ENCODE measurements at regions not wholly inside any gene's neighbourhood (a gene's known extent, or its start where the extent isn't known, plus 50 kb on each side); places are given as distances from the start of the nearest gene placed in this dataset.
A peak's percentile ranks its signal among the peaks of the same experiment; 100 is the strongest.

DNA sequence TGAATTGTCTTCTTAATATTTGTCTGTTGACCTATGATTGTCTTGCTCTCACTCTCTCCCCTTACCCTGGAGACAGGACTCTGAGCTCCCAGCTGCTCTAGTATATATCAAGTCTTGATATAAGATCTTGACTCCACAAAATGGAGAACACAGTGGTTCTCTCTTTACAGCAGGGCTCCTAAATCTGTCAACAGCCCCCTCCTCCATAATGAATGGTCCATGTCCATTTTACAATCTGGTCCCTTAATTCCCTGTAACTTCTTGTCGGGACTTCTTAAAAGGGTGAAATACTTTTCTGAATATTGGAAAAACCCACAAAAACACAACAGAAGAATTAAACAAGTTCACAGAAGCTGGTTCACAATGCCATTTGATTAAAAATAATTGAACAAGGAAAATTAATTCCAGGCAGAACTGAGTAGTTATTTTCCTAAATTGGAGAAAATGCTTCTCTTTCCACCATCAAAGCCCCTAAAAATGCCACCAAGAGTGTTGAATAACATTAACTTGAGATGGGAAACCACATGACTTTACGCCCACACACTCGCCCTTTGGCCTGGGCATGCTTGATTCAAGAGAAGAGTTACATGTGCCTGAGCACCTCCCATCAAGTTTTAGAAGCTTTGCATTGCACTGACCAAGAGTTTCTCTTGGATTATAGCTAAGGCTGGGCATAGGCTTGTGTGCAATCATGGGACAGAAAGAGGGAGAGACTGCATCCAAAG, 109.8 kb downstream of the TOMM20 start:
- DNase-seq (ENCODE audit: low read depth), result no peak
- no peak overlapping the region for H3K4me3 ChIP-seq (ENCODE audit: low read depth, low read length)
- TF ChIP-seq, protein P1, sequence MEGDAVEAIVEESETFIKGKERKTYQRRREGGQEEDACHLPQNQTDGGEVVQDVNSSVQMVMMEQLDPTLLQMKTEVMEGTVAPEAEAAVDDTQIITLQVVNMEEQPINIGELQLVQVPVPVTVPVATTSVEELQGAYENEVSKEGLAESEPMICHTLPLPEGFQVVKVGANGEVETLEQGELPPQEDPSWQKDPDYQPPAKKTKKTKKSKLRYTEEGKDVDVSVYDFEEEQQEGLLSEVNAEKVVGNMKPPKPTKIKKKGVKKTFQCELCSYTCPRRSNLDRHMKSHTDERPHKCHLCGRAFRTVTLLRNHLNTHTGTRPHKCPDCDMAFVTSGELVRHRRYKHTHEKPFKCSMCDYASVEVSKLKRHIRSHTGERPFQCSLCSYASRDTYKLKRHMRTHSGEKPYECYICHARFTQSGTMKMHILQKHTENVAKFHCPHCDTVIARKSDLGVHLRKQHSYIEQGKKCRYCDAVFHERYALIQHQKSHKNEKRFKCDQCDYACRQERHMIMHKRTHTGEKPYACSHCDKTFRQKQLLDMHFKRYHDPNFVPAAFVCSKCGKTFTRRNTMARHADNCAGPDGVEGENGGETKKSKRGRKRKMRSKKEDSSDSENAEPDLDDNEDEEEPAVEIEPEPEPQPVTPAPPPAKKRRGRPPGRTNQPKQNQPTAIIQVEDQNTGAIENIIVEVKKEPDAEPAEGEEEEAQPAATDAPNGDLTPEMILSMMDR (IDR thresholded peaks at IDR 0.05; ENCODE audit: low read depth, low read length, missing control alignments), result no peak
- in situ Hi-C loops (cut with HindIII; ENCODE audit: low sequenced_read_pairs), result no loop called here

DNA sequence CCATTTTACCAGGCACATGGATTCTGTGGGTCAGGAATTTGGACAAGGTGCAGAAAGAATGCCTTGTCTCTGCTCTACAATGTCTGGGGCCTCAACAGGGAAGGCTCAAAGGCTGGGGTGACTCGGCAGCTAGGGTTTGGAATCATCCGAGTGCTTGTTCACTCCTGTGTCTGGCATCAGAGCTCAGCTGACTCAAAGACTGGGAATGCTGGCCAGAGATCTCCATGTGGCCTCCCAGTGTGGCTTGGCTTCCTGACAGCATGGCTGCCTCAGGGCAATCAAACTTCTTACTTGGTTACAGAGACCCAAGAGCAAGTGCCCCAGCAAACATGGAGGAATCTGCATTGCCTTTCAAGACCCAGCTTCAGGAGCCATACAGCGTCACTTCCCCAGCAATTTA, 110.5 kb downstream of the TOMM20 start:
- in situ Hi-C loops (cut with HindIII; ENCODE audit: low sequenced_read_pairs), result no loop called here
- TF ChIP-seq, protein P1 (IDR thresholded peaks at IDR 0.05; ENCODE audit: low read depth, low read length, missing control alignments), result no peak
- no peak overlapping the region for H3K4me3 ChIP-seq (ENCODE audit: low read depth, low read length)
- peak; percentile 99 for DNase-seq (ENCODE audit: low read depth)

DNA sequence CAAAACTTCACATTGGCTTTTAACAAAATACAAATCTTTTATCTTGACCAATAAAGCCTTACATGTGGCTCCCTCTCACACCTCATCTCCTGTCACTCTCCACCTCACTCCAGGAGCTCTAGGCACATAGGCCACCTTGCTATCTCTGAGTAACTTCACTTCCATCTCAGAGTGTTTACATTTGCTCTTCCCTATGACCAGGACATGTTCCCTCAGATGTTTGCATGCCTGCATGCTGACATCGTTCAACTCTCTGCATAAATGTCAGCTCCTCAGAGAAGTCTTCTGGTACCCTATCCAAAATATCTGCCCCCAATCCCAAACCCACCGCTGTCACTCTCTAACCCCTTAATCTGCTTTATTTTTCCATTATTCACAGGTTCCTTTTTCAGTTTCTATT, 110.9 kb downstream of the TOMM20 start:
- H3K4me3 ChIP-seq (ENCODE audit: low read depth, low read length), result no peak overlapping the region
- DNase-seq (ENCODE audit: low read depth), result no peak
- TF ChIP-seq, protein P1 (IDR thresholded peaks at IDR 0.05; ENCODE audit: low read depth, low read length, missing control alignments), result no peak
- in situ Hi-C loops (cut with HindIII; ENCODE audit: low sequenced_read_pairs), result no loop called here

DNA sequence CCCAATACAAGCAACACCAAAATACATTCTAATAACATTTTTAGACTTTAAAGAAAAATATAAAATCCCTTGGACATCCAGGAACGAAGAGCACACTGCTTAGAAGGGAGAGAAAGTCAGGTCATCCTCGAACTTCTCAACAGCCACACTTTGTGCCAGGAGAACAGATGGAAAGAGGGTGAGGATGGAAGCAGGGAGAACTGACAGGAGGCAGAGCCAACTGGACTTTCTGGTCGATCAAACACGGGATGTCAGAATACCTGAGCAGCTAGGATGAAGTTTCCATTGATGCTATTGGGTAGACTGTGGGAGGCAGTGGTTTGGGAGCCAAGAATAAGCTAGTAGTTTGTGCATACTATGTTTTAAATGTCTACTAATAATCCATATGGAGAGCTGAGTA, 111.4 kb downstream of the TOMM20 start:
- no peak overlapping the region for H3K4me3 ChIP-seq (ENCODE audit: low read depth, low read length)
- DNase-seq (ENCODE audit: low read depth), result no peak
- TF ChIP-seq, protein P1 (IDR thresholded peaks at IDR 0.05; ENCODE audit: low read depth, low read length, missing control alignments), result no peak
- in situ Hi-C loops (cut with HindIII; ENCODE audit: low sequenced_read_pairs), result no loop called here

DNA sequence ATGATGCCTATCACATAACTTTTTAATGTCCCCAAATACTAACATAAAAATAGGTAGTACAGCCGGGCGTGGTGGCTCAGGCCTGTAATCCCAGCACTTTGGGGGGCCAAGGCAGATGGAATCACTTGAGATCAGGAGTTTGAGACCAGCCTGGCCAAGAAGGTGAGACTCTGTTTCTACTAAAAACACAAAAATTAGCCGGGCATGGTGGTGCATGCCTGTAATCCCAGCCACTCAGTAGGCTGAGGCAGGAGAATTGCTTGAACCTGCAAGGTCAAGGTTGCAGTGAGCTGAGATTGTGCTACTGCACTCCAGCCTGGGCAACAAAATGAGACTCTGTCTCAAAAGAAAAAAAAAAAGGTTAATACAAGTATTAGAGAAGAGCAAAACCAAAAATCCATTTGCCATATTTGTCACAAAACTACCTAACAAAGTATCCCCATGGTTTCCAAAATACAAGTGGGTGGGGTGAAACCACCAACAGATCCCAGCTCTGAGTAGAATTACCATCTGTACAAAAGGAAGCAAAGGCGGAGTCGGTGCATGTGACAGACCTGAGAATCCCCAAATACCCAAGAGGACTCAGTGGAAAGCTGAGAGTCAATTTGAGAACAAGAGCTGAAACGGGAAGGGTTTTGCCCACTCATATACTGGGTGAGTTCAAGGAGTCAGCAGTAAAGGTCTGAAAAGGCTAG, 113.2 kb downstream of the TOMM20 start:
- TF ChIP-seq, protein P1 (IDR thresholded peaks at IDR 0.05; ENCODE audit: low read depth, low read length, missing control alignments), result no peak
- in situ Hi-C loops (cut with HindIII; ENCODE audit: low sequenced_read_pairs), result no loop called here
- H3K4me3 ChIP-seq (ENCODE audit: low read depth, low read length), result no peak overlapping the region
- DNase-seq (ENCODE audit: low read depth), result no peak

DNA sequence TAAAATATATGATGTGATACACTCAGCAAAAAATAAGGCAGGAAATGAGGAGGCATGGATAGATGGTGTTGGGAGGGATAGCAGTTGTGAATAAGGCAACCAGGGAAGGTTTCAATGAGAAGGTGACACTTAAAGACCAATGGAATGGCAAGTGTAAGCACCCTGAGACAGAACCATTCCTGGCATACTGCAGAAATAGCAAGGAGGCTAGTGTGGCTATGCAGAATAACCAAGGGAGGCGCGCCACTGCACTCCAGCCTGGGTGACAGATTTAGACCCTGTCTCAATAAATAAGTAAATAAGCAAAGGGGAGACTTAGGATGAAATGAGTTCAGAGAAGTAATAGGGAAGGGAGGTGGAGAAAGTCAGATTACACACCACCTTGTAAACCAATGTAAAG, 113.9 kb downstream of the TOMM20 start:
- TF ChIP-seq, protein P1 (IDR thresholded peaks at IDR 0.05; ENCODE audit: low read depth, low read length, missing control alignments), result no peak
- H3K4me3 ChIP-seq (ENCODE audit: low read depth, low read length), result no peak overlapping the region
- no peak for DNase-seq (ENCODE audit: low read depth)
- in situ Hi-C loops (cut with HindIII; ENCODE audit: low sequenced_read_pairs), result no loop called here

Data from astrocyte of the cerebellum (primary cell).